ENCODE measurements at regions not wholly inside any gene's neighbourhood (a gene's known extent, or its start where the extent isn't known, plus 50 kb on each side); places are given as distances from the start of the nearest gene placed in this dataset.

DNA sequence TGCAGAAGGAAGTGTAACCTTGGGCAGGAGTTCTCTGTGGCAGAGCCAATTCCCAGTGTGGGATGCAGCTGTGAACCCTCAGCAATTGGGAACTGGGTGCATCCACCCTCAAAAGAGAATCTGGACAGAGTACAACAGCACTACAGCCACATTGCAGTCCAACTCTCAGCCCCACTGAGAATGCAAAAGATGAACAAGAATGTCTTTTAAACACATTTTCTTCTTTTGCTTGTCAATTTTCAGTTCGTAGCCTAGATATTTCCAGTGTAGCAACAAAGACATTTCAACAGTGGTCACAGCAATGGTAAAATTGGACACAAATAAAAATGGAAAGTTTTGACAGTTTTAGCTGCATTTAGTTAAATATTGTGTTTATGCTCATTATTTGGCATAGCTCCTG is 114.0 kb upstream of the APP start:
- no TSS peak for BruUV-seq (replicated peaks)
- Mint-ChIP-seq H3K36me3 (ENCODE audit: insufficient read depth, unreplicated experiment) (no peaks in the 10 kb centered on the region), H3K4me1 (ENCODE audit: low read depth, unreplicated experiment) (no peaks in the 10 kb centered on the region), H3K9me3 (ENCODE audit: low read depth, unreplicated experiment) (no peaks in the 10 kb centered on the region), H3K27ac (ENCODE audit: unreplicated experiment) (no peak overlapping the region), H3K27me3 (ENCODE audit: unreplicated experiment) (peaks cover 10% of the 10 kb centered on the region), H3K4me3 (ENCODE audit: low read depth, unreplicated experiment) (no peak overlapping the region)
- TF ChIP-seq, protein P1, sequence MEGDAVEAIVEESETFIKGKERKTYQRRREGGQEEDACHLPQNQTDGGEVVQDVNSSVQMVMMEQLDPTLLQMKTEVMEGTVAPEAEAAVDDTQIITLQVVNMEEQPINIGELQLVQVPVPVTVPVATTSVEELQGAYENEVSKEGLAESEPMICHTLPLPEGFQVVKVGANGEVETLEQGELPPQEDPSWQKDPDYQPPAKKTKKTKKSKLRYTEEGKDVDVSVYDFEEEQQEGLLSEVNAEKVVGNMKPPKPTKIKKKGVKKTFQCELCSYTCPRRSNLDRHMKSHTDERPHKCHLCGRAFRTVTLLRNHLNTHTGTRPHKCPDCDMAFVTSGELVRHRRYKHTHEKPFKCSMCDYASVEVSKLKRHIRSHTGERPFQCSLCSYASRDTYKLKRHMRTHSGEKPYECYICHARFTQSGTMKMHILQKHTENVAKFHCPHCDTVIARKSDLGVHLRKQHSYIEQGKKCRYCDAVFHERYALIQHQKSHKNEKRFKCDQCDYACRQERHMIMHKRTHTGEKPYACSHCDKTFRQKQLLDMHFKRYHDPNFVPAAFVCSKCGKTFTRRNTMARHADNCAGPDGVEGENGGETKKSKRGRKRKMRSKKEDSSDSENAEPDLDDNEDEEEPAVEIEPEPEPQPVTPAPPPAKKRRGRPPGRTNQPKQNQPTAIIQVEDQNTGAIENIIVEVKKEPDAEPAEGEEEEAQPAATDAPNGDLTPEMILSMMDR (IDR thresholded peaks at IDR 0.05; ENCODE audit: unreplicated experiment) = no peak
- intact Hi-C loops (cut with micrococcal nuclease; ENCODE audit: unreplicated experiment) = no loop called here
- DNase-seq = no peak
- CTCF ChIA-PET = no interaction called here

DNA sequence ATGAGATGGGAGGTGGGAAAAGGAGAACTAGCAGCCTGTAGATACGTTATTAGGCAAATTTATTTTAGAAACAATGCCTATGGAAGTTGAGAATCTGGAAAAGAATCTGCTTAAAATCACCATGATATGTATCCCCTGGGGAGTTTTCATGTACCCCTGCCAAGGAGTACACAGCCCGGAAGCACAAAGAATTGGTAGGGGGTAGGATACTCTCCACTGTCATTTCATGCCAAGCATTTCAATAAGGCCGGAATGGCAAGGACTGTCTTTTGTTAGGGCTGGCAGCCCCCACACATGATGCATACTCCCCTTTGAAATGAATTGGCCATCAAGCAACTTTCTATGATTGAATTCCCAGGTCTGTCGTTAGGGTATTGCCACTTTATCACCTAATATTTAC is 111.5 kb upstream of the APP start:
- TF ChIP-seq, protein P1 (IDR thresholded peaks at IDR 0.05; ENCODE audit: unreplicated experiment) = no peak
- no peak overlapping the region for H3K4me3 Mint-ChIP-seq (ENCODE audit: low read depth, unreplicated experiment)
- intact Hi-C loops (cut with micrococcal nuclease; ENCODE audit: unreplicated experiment) = no loop called here
- no peaks in the 10 kb centered on the region for H3K36me3 Mint-ChIP-seq (ENCODE audit: insufficient read depth, unreplicated experiment)
- H3K27me3 Mint-ChIP-seq (ENCODE audit: unreplicated experiment) = peaks cover 10% of the 10 kb centered on the region
- CTCF ChIA-PET = no interaction called here
- DNase-seq = no peak
- H3K9me3 Mint-ChIP-seq (ENCODE audit: low read depth, unreplicated experiment) = no peaks in the 10 kb centered on the region
- H3K4me1 Mint-ChIP-seq (ENCODE audit: low read depth, unreplicated experiment) = no peaks in the 10 kb centered on the region
- BruUV-seq (replicated peaks) = no TSS peak
- H3K27ac Mint-ChIP-seq (ENCODE audit: unreplicated experiment) = no peak overlapping the region

DNA sequence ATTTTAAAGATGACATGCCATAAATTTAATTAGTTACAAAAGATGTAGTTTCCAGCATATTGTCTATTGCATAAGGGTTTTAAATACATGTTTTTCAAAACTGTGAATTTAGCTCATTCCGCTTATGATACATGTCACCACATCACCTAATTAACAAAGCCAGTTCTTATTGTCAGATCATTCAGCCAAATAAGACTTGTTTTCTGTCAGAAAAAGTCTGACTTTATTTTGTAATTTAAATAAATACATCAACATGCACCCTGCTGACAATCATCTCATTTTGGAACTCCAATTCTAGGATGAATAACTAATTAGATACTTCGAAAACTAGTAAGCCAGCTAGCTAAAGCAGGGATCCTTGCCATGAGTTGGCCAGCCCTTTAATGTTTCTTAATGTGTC is 110.9 kb upstream of the APP start:
- CTCF ChIA-PET = no interaction called here
- Mint-ChIP-seq H3K27ac (ENCODE audit: unreplicated experiment) (no peak overlapping the region), H3K27me3 (ENCODE audit: unreplicated experiment) (peaks cover 10% of the 10 kb centered on the region), H3K36me3 (ENCODE audit: insufficient read depth, unreplicated experiment) (no peaks in the 10 kb centered on the region), H3K4me3 (ENCODE audit: low read depth, unreplicated experiment) (no peak overlapping the region), H3K4me1 (ENCODE audit: low read depth, unreplicated experiment) (no peaks in the 10 kb centered on the region), H3K9me3 (ENCODE audit: low read depth, unreplicated experiment) (no peaks in the 10 kb centered on the region)
- BruUV-seq (replicated peaks) = no TSS peak
- no peak for DNase-seq
- TF ChIP-seq, protein P1 (IDR thresholded peaks at IDR 0.05; ENCODE audit: unreplicated experiment) = no peak
- intact Hi-C loops (cut with micrococcal nuclease; ENCODE audit: unreplicated experiment) = no loop called here

DNA sequence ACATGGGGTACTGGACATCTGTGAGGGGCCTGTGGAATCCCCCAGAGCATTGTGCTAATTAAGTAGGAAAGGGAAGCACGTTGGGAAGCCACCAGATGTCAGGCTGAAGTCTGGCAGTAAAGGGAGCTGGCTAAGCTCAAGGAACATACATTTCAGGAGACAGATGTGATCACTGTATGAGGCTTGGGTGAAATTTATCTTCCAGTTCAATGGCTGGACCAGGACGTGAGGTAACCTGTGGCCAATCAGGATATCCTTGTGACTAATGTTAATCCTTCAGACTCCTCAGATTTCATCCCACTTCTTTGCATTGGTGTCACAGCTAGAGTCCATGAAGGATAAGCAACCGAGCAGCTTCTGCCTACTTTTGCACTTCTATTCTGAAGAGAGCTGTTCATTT is 110.2 kb upstream of the APP start:
- H3K4me3 Mint-ChIP-seq (ENCODE audit: low read depth, unreplicated experiment) = no peak overlapping the region
- CTCF ChIA-PET = no interaction called here

More for the DNA sequence above, 110.2 kb upstream of the APP start:
- no peak overlapping the region for H3K27ac Mint-ChIP-seq (ENCODE audit: unreplicated experiment)
- intact Hi-C loops (cut with micrococcal nuclease; ENCODE audit: unreplicated experiment) = no loop called here
- BruUV-seq (replicated peaks) = no TSS peak
- peaks cover 10% of the 10 kb centered on the region for H3K27me3 Mint-ChIP-seq (ENCODE audit: unreplicated experiment)
- no peaks in the 10 kb centered on the region for H3K9me3 Mint-ChIP-seq (ENCODE audit: low read depth, unreplicated experiment)
- TF ChIP-seq, protein P1 (IDR thresholded peaks at IDR 0.05; ENCODE audit: unreplicated experiment) = no peak
- H3K4me1 Mint-ChIP-seq (ENCODE audit: low read depth, unreplicated experiment) = no peaks in the 10 kb centered on the region
- no peaks in the 10 kb centered on the region for H3K36me3 Mint-ChIP-seq (ENCODE audit: insufficient read depth, unreplicated experiment)
- DNase-seq = no peak

Data from Calu3 (cell line).